Osteocyte (in vitro differentiated cells): ENCODE measurements at regions not wholly inside any gene's neighbourhood (a gene's known extent, or its start where the extent isn't known, plus 50 kb on each side); places are given as distances from the start of the nearest gene placed in this dataset.

ENCODE experiments used
- DNase-seq: peaks from one replicate; pipeline ENCODE4 v3.0.0; 2021; ENCODE audit warnings: mixed read lengths; ENCODE audit not compliant: unreplicated experiment; ENCODE audit errors: extremely low spot score
- H3K27ac Mint-ChIP-seq: one replicate; pipeline ENCODE4 v1.8.0; 2021; ENCODE audit warnings: mild to moderate bottlenecking, mixed read lengths; ENCODE audit not compliant: unreplicated experiment
- H3K27me3 Mint-ChIP-seq: one replicate; pipeline ENCODE4 v1.8.0; 2021; ENCODE audit warnings: mixed read lengths; ENCODE audit not compliant: unreplicated experiment
- H3K36me3 Mint-ChIP-seq: one replicate; pipeline ENCODE4 v1.8.0; 2021; ENCODE audit warnings: mixed read lengths; ENCODE audit not compliant: unreplicated experiment
- H3K4me1 Mint-ChIP-seq: one replicate; pipeline ENCODE4 v1.8.0; 2021; ENCODE audit warnings: mixed read lengths; ENCODE audit not compliant: unreplicated experiment
- H3K4me3 Mint-ChIP-seq: one replicate; pipeline ENCODE4 v1.8.0; 2021; ENCODE audit warnings: mild to moderate bottlenecking, moderate library complexity, mixed read lengths; ENCODE audit not compliant: unreplicated experiment
- H3K9me3 Mint-ChIP-seq: one replicate; pipeline ENCODE4 v1.8.0; 2021; ENCODE audit warnings: mixed read lengths; ENCODE audit not compliant: unreplicated experiment
- TF ChIP-seq, protein P1 (sequence below): fragments of 200-600 bp; sonication (generic); IDR thresholded peaks from 2 replicates; pipeline ENCODE4 v1.5.0; 2021; ENCODE audit warnings: antibody characterized with exemption, mild to moderate bottlenecking, moderate library complexity

DNA sequence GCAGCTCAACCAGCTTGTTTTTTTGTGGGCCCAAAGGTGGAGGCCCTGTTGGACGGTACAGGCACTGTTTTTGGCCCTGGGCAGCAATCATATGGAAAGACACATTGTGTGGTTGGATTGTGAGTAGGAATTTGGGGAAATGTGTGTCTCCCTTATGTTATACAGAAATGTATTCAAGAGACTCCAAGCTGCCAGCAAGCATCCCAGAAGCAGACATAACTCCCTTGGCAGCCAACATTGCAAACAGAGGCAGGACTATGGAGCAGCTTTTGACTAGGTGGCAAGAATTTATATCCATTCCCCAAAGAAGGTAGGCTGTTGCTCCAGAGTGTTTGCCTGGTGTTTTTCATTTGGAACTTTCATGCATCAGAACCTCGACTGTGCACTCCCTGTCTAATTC lies 104.9 kb downstream of the BUB3 start:
- Mint-ChIP-seq H3K36me3 (no peaks in the 10 kb centered on the region), H3K4me1 (no peaks in the 10 kb centered on the region), H3K27ac (no peak overlapping the region), H3K4me3 (no peak overlapping the region), H3K9me3 (no peaks in the 10 kb centered on the region), H3K27me3 (no peaks in the 10 kb centered on the region)
- TF ChIP-seq, protein P1, sequence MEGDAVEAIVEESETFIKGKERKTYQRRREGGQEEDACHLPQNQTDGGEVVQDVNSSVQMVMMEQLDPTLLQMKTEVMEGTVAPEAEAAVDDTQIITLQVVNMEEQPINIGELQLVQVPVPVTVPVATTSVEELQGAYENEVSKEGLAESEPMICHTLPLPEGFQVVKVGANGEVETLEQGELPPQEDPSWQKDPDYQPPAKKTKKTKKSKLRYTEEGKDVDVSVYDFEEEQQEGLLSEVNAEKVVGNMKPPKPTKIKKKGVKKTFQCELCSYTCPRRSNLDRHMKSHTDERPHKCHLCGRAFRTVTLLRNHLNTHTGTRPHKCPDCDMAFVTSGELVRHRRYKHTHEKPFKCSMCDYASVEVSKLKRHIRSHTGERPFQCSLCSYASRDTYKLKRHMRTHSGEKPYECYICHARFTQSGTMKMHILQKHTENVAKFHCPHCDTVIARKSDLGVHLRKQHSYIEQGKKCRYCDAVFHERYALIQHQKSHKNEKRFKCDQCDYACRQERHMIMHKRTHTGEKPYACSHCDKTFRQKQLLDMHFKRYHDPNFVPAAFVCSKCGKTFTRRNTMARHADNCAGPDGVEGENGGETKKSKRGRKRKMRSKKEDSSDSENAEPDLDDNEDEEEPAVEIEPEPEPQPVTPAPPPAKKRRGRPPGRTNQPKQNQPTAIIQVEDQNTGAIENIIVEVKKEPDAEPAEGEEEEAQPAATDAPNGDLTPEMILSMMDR: no peak
- DNase-seq: no peak

DNA sequence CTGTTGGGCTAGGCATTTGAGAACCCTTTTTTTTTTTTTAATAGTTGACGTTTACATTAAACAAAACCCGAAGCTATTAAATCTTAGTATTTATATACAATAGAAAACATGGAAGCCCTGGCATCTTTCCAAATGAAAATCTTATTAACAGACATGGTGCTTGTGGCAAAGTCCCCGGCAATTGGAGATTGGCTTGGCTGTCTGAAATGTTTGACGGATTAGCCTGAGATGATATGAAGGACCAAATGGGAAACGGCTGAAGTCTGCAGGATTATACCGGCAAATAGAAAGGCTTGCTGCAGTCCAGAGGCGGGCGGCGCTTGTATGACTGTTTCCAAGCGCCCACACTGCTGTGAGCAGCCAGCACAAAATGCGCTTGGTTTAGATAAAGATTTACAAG lies 105.6 kb downstream of the BUB3 start:
- H3K4me1 Mint-ChIP-seq: no peaks in the 10 kb centered on the region
- H3K36me3 Mint-ChIP-seq: no peaks in the 10 kb centered on the region
- no peak overlapping the region for H3K4me3 Mint-ChIP-seq
- DNase-seq: no peak
- no peaks in the 10 kb centered on the region for H3K27me3 Mint-ChIP-seq
- H3K9me3 Mint-ChIP-seq: no peaks in the 10 kb centered on the region
- TF ChIP-seq, protein P1: no peak
- H3K27ac Mint-ChIP-seq: no peak overlapping the region

DNA sequence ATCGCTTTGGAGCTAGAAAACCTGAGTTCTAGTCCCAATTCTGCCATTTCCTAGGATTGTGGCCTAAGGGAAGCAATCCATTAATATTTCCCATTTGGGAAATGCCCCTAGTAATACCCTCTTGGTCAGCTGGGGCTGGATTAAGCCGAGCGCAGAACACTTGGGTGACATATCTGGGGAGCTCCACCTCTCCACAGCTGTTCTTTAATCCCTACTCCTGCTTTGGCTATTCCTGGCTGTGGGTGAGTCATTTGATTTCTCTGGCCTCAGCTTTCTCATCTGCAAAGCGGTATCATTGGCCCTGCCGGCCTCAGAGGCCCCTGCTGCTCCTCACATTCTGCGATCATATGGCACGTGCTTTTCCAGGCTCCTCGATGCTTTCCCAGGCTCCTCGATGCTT lies 108.3 kb downstream of the BUB3 start:
- no peaks in the 10 kb centered on the region for H3K36me3 Mint-ChIP-seq
- no peaks in the 10 kb centered on the region for H3K27me3 Mint-ChIP-seq
- DNase-seq: no peak
- no peaks in the 10 kb centered on the region for H3K9me3 Mint-ChIP-seq
- H3K4me1 Mint-ChIP-seq: no peaks in the 10 kb centered on the region
- no peak overlapping the region for H3K4me3 Mint-ChIP-seq
- TF ChIP-seq, protein P1: no peak
- H3K27ac Mint-ChIP-seq: no peak overlapping the region

DNA sequence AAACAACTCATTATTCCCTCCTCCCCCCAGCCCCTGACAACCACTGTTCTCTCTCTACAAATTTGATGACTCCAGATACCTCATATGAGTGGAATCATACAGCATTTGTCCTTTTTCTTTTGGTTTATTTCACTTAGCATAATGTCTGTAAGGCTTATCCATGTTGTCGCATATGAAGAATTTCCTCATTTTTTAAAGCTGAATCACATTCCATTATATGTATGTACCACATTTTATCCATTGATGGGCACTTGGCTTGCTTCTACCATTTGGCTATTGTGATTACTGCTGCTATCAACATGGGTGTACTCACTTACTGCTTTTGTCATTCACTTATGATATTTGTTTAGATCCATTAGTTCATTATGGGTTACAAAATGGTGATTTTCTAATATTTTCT lies 112.8 kb downstream of the BUB3 start:
- H3K4me1 Mint-ChIP-seq: no peaks in the 10 kb centered on the region
- H3K27me3 Mint-ChIP-seq: no peaks in the 10 kb centered on the region
- no peaks in the 10 kb centered on the region for H3K36me3 Mint-ChIP-seq
- H3K27ac Mint-ChIP-seq: no peak overlapping the region
- TF ChIP-seq, protein P1: no peak
- H3K9me3 Mint-ChIP-seq: no peaks in the 10 kb centered on the region
- H3K4me3 Mint-ChIP-seq: no peak overlapping the region
- DNase-seq: no peak

DNA sequence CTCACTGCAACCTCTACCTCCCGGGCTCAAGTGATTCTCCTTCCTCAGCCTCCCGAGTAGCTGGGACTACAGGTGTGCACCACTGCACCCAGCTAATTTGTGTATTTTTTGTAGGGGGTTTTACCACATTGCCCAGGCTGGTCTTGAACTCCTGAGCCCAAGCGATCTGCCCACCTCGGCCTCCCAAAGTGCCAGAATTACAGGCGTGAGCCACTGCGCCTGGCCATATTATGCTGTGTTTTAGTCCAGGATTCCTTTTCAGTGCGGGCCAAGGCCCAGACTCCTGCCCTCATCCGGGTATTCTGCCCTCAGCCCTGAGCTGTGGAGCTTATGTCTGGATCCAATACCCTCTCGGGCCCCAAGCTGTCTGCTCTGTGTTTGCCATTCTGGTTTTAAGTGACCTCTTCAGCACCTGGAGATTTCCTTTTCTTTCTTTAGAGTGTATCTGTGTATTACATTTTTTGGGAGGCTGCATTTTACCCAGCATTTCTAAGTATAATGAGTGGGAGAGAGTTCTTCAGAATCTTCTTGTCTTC lies 114.9 kb downstream of the BUB3 start:
- no peak overlapping the region for H3K4me3 Mint-ChIP-seq
- TF ChIP-seq, protein P1: no peak
- no peaks in the 10 kb centered on the region for H3K9me3 Mint-ChIP-seq
- DNase-seq: no peak
- H3K27me3 Mint-ChIP-seq: no peaks in the 10 kb centered on the region
- no peak overlapping the region for H3K27ac Mint-ChIP-seq
- no peaks in the 10 kb centered on the region for H3K4me1 Mint-ChIP-seq
- no peaks in the 10 kb centered on the region for H3K36me3 Mint-ChIP-seq
